ENCODE measurements at regions not wholly inside any gene's neighbourhood (a gene's known extent, or its start where the extent isn't known, plus 50 kb on each side); places are given as distances from the start of the nearest gene placed in this dataset.

GRCh38 chr12:94872971-94873733 lies 130.3 kb downstream of the NDUFA12 start:
- Mint-ChIP-seq H3K36me3 (ENCODE audit: low read depth) (no peaks in the 10 kb centered on the region), H3K4me1 (ENCODE audit: low read depth) (peaks cover 11% of the 10 kb centered on the region), H3K9me3 (ENCODE audit: insufficient read depth) (no peaks in the 10 kb centered on the region), H3K4me3 (no peak overlapping the region), H3K27ac (no peak overlapping the region), H3K27me3 (ENCODE audit: low read depth) (peaks cover 54% of the 10 kb centered on the region)
- POLR2A ChIA-PET: no interaction called here
- CTCF ChIA-PET: no interaction called here
- no peak for DNase-seq
- peak; percentile 39 for ATAC-seq

- ChIA-PET CTCF (no interaction called here), POLR2A (no interaction called here)
- H3K4me1 Mint-ChIP-seq (ENCODE audit: low read depth): peaks cover 11% of the 10 kb centered on the region
- ATAC-seq: no peak
- H3K9me3 Mint-ChIP-seq (ENCODE audit: insufficient read depth): no peaks in the 10 kb centered on the region
- DNase-seq: no peak
- H3K4me3 Mint-ChIP-seq: no peak overlapping the region
- no peaks in the 10 kb centered on the region for H3K36me3 Mint-ChIP-seq (ENCODE audit: low read depth)
- peaks cover 52% of the 10 kb centered on the region for H3K27me3 Mint-ChIP-seq (ENCODE audit: low read depth)
- no peak overlapping the region for H3K27ac Mint-ChIP-seq
Measured at GRCh38 chr12:94872671-94872970, 130.9 kb downstream of the NDUFA12 start.

GRCh38 chr12:94872007-94872653 lies 131.4 kb downstream of the NDUFA12 start:
- Mint-ChIP-seq H3K4me3 (no peak overlapping the region), H3K4me1 (ENCODE audit: low read depth) (peaks cover 11% of the 10 kb centered on the region), H3K27ac (no peak overlapping the region), H3K27me3 (ENCODE audit: low read depth) (peaks cover 50% of the 10 kb centered on the region), H3K36me3 (ENCODE audit: low read depth) (no peaks in the 10 kb centered on the region), H3K9me3 (ENCODE audit: insufficient read depth) (no peaks in the 10 kb centered on the region)
- ATAC-seq (no peak), DNase-seq (no peak)
- POLR2A ChIA-PET: no interaction called here
- CTCF ChIA-PET: no interaction called here

- Mint-ChIP-seq H3K4me1 (ENCODE audit: low read depth) (peaks cover 11% of the 10 kb centered on the region), H3K9me3 (ENCODE audit: insufficient read depth) (no peaks in the 10 kb centered on the region), H3K4me3 (no peak overlapping the region), H3K27ac (no peak overlapping the region), H3K27me3 (ENCODE audit: low read depth) (peaks cover 50% of the 10 kb centered on the region), H3K36me3 (ENCODE audit: low read depth) (no peaks in the 10 kb centered on the region)
- DNase-seq (no peak), ATAC-seq (no peak)
- ChIA-PET CTCF (no interaction called here), POLR2A (no interaction called here)
Measured at GRCh38 chr12:94870511-94870910, 133.0 kb downstream of the NDUFA12 start.

- ChIA-PET POLR2A (no interaction called here), CTCF (no interaction called here)
- Mint-ChIP-seq H3K9me3 (ENCODE audit: insufficient read depth) (no peaks in the 10 kb centered on the region), H3K4me3 (no peak overlapping the region), H3K4me1 (ENCODE audit: low read depth) (peaks cover 3% of the 10 kb centered on the region), H3K27me3 (ENCODE audit: low read depth) (peaks cover 37% of the 10 kb centered on the region), H3K36me3 (ENCODE audit: low read depth) (no peaks in the 10 kb centered on the region), H3K27ac (no peak overlapping the region)
- DNase-seq: no peak
- no peak for ATAC-seq
Measured at GRCh38 chr12:94868161-94868560, 135.3 kb downstream of the NDUFA12 start.

GRCh38 chr12:94867066-94867855 lies 136.2 kb downstream of the NDUFA12 start:
- Mint-ChIP-seq H3K27ac (no peak overlapping the region), H3K27me3 (ENCODE audit: low read depth) (peaks cover 34% of the 10 kb centered on the region), H3K4me3 (no peak overlapping the region), H3K36me3 (ENCODE audit: low read depth) (no peaks in the 10 kb centered on the region), H3K9me3 (ENCODE audit: insufficient read depth) (no peaks in the 10 kb centered on the region), H3K4me1 (ENCODE audit: low read depth) (no peaks in the 10 kb centered on the region)
- ChIA-PET CTCF (no interaction called here), POLR2A (no interaction called here)
- DNase-seq (no peak), ATAC-seq (no peak)

GRCh38 chr12:94864987-94865386 lies 138.5 kb downstream of the NDUFA12 start:
- POLR2A ChIA-PET: interaction anchor here (0.7 kb wide), 1 partner anchor 486 kb away, joined by 3 read pairs; no protein-coding TSS in a partner anchor
- no peak overlapping the region for H3K27ac Mint-ChIP-seq
- peaks cover 15% of the 10 kb centered on the region for H3K27me3 Mint-ChIP-seq (ENCODE audit: low read depth)
- CTCF ChIA-PET: no interaction called here
- ATAC-seq (no peak), DNase-seq (no peak)
- no peak overlapping the region for H3K4me3 Mint-ChIP-seq
- no peaks in the 10 kb centered on the region for H3K36me3 Mint-ChIP-seq (ENCODE audit: low read depth)
- no peaks in the 10 kb centered on the region for H3K4me1 Mint-ChIP-seq (ENCODE audit: low read depth)
- no peaks in the 10 kb centered on the region for H3K9me3 Mint-ChIP-seq (ENCODE audit: insufficient read depth)

- no peak for ATAC-seq
- Mint-ChIP-seq H3K4me3 (no peak overlapping the region), H3K4me1 (ENCODE audit: low read depth) (no peaks in the 10 kb centered on the region), H3K9me3 (ENCODE audit: insufficient read depth) (no peaks in the 10 kb centered on the region), H3K27ac (no peak overlapping the region), H3K27me3 (ENCODE audit: low read depth) (peaks cover 10% of the 10 kb centered on the region), H3K36me3 (ENCODE audit: low read depth) (no peaks in the 10 kb centered on the region)
- POLR2A ChIA-PET: no interaction called here
- CTCF ChIA-PET: no interaction called here
- DNase-seq: no peak
Measured at GRCh38 chr12:94863321-94864035, 140.0 kb downstream of the NDUFA12 start.

GRCh38 chr12:94862421-94862820 lies 141.1 kb downstream of the NDUFA12 start:
- Mint-ChIP-seq H3K27ac (no peak overlapping the region), H3K9me3 (ENCODE audit: insufficient read depth) (no peaks in the 10 kb centered on the region), H3K4me1 (ENCODE audit: low read depth) (no peaks in the 10 kb centered on the region), H3K4me3 (no peak overlapping the region), H3K27me3 (ENCODE audit: low read depth) (peaks cover 10% of the 10 kb centered on the region), H3K36me3 (ENCODE audit: low read depth) (no peaks in the 10 kb centered on the region)
- ChIA-PET CTCF (no interaction called here), POLR2A (no interaction called here)
- no peak for DNase-seq
- ATAC-seq: no peak

- H3K27ac Mint-ChIP-seq: no peak overlapping the region
- ChIA-PET POLR2A (no interaction called here), CTCF (no interaction called here)
- ATAC-seq (no peak), DNase-seq (no peak)
- no peaks in the 10 kb centered on the region for H3K36me3 Mint-ChIP-seq (ENCODE audit: low read depth)
- H3K4me3 Mint-ChIP-seq: no peak overlapping the region
- H3K9me3 Mint-ChIP-seq (ENCODE audit: insufficient read depth): no peaks in the 10 kb centered on the region
- peaks cover 7% of the 10 kb centered on the region for H3K4me1 Mint-ChIP-seq (ENCODE audit: low read depth)
- peaks cover 18% of the 10 kb centered on the region for H3K27me3 Mint-ChIP-seq (ENCODE audit: low read depth)
Measured at GRCh38 chr12:94856324-94856723, 147.2 kb downstream of the NDUFA12 start.

GRCh38 chr12:94855853-94856252 lies 147.6 kb downstream of the NDUFA12 start:
- no peak overlapping the region for H3K4me3 Mint-ChIP-seq
- H3K4me1 Mint-ChIP-seq (ENCODE audit: low read depth): peaks cover 7% of the 10 kb centered on the region
- no peak for DNase-seq
- peaks cover 22% of the 10 kb centered on the region for H3K27me3 Mint-ChIP-seq (ENCODE audit: low read depth)
- H3K9me3 Mint-ChIP-seq (ENCODE audit: insufficient read depth): no peaks in the 10 kb centered on the region
- no peaks in the 10 kb centered on the region for H3K36me3 Mint-ChIP-seq (ENCODE audit: low read depth)
- ChIA-PET CTCF (no interaction called here), POLR2A (interaction anchor here (0.6 kb wide), 1 partner anchor 38 kb away, joined by 4 read pairs; no protein-coding TSS in a partner anchor)
- no peak overlapping the region for H3K27ac Mint-ChIP-seq
- ATAC-seq: no peak

All from activated CD8-positive, alpha-beta T cell treated with anti-CD3 and anti-CD28 coated beads, Interleukin-2, amount 10 ng/mL, durations not matched to agents 7 days and 5 days (primary cell).